A549 (cell line): ENCODE measurements at regions not wholly inside any gene's neighbourhood (a gene's known extent, or its start where the extent isn't known, plus 50 kb on each side); places are given as distances from the start of the nearest gene placed in this dataset.
A peak's percentile ranks its signal among the peaks of the same experiment; 100 is the strongest.

Source experiments
- ATAC-seq, 2 experiments: fragments of 200-7000 bp in 1 of 2; fragments of >200 bp in 1 of 2; cut with Nextera tagmentation in 1 of 2; cut with Tn5 transposase in 1 of 2; 3 replicates each; pipeline versions ENCODE4 v1.8.0 to v1.9.1; 2018 to 2020; ENCODE audit warnings: mild to moderate bottlenecking in 1 of 2, moderate library complexity in 1 of 2
- CTCF ChIA-PET: fragments of 300-600 bp; sonication (Branson Sonifier 250); formaldehyde crosslinking; extraction: SDS; loops from one replicate; lab custom pipeline; 2021; ENCODE audit warnings: antibody characterized with exemption, inconsistent platforms; lab: Yijun Ruan, JAX
- POLR2A ChIA-PET: fragments of 350-600 bp; formaldehyde crosslinking; extraction: SDS; loops from one replicate; lab custom pipeline; 2021; ENCODE audit warnings: antibody characterized with exemption, inconsistent platforms; lab: Yijun Ruan, JAX
- DNase-seq, 2 experiments: peaks; one replicate each; pipeline versions ENCODE4 v3.0.0 to v3.0.0-alpha.2; 2011 to 2016; ENCODE audit warnings: low read depth in 1 of 2, low spot score in 1 of 2
- FAIRE-seq: peaks from 2 replicates; lab custom pipeline; 2011; peaks lifted over from hg19 to GRCh38; lab: Jason Lieb, UNC
- H3K27ac ChIP-seq, 2 experiments: fragments of >200 bp; sonication (Bioruptor Twin); formaldehyde crosslinking; 3 replicates each; pipeline ENCODE4 v1.5.1; 2016 to 2017
- H3K4me1 ChIP-seq: fragments of >200 bp; sonication (Bioruptor Twin); formaldehyde crosslinking; 3 replicates; pipeline ENCODE4 v1.6.1; 2016
- H3K4me2 ChIP-seq: fragments of >200 bp; sonication (Bioruptor Twin); formaldehyde crosslinking; 3 replicates; pipeline ENCODE4 v1.6.1; 2016
- H3K4me3 ChIP-seq: fragments of >200 bp; sonication (Bioruptor Twin); formaldehyde crosslinking; 3 replicates; pipeline ENCODE4 v1.5.1; 2016
- H3K9me3 ChIP-seq: fragments of >200 bp; sonication (Bioruptor Twin); formaldehyde crosslinking; 3 replicates; pipeline ENCODE4 v1.6.1; 2016
- BCL3 ChIP-seq: fragments of >200 bp; sonication (Bioruptor Twin); formaldehyde crosslinking; IDR thresholded peaks from 3 replicates; pipeline ENCODE4 v1.6.1; 2016
- CBX2 ChIP-seq: fragments of 200-600 bp; sonication (generic); IDR thresholded peaks from 2 replicates; pipeline ENCODE4 v1.6.1; 2016; ENCODE audit warnings: low read depth, mild to moderate bottlenecking, borderline replicate concordance
- CTCF ChIP-seq: fragments of >200 bp; sonication (Bioruptor Twin); formaldehyde crosslinking; IDR thresholded peaks from 3 replicates; pipeline ENCODE4 v1.5.1; 2016
- EP300 ChIP-seq, 2 experiments: fragments of >200 bp; sonication (Bioruptor Twin); formaldehyde crosslinking; IDR thresholded peaks; 2 replicates in 1 of 2; 3 replicates in 1 of 2; pipeline ENCODE4 v1.6.1; 2016 to 2017
- FOSB ChIP-seq: fragments of 250-450 bp; sonication (Bioruptor Pico); IDR thresholded peaks from 2 replicates; pipeline ENCODE4 v1.5.0; 2020; ENCODE audit warnings: mild to moderate bottlenecking, moderate library complexity
- FOXS1 ChIP-seq: fragments of 250-450 bp; sonication (Bioruptor Pico); IDR thresholded peaks from 2 replicates; pipeline ENCODE4 v1.5.0; 2020; ENCODE audit warnings: mild to moderate bottlenecking, moderate library complexity
- HDAC2 ChIP-seq: fragments of 200-600 bp; sonication (generic); IDR thresholded peaks from 2 replicates; pipeline ENCODE4 v1.6.1; 2016
- HES2 ChIP-seq: fragments of >200 bp; sonication (Bioruptor Twin); formaldehyde crosslinking; IDR thresholded peaks from 2 replicates; pipeline ENCODE4 v1.6.1; 2016
- JUNB ChIP-seq: fragments of >200 bp; sonication (Bioruptor Twin); formaldehyde crosslinking; IDR thresholded peaks from 2 replicates; pipeline ENCODE4 v1.6.1; 2016
- KDM1A ChIP-seq: fragments of 200-600 bp; sonication (generic); IDR thresholded peaks from 2 replicates; pipeline ENCODE4 v1.6.1; 2016; ENCODE audit warnings: low read depth, mild to moderate bottlenecking
- MAFK ChIP-seq: fragments of 450-650 bp; IDR thresholded peaks from 2 replicates; pipeline ENCODE4 v1.6.1; 2014; ENCODE audit not compliant: partially characterized antibody
- NFE2L2 ChIP-seq: fragments of 150-350 bp; conservative IDR thresholded peaks from 2 replicates; pipeline ENCODE4 v1.6.1; 2014; ENCODE audit warnings: low read length
- PHF8 ChIP-seq: fragments of 200-600 bp; sonication (generic); IDR thresholded peaks from 2 replicates; pipeline ENCODE4 v1.6.1; 2016; ENCODE audit warnings: low read depth, mild to moderate bottlenecking, antibody characterized with exemption, moderate library complexity, borderline replicate concordance
- RAD21 ChIP-seq, 2 experiments: fragments of >200 bp in 1 of 2; sonication (Bioruptor Twin) in 1 of 2; formaldehyde crosslinking in 1 of 2; IDR thresholded peaks in 1 of 2; conservative IDR thresholded peaks in 1 of 2; 2 replicates in 1 of 2; 3 replicates in 1 of 2; pipeline ENCODE4 v1.6.1; 2012 to 2018; ENCODE audit warnings: inconsistent platforms in 1 of 2
- RARB ChIP-seq: fragments of 250-450 bp; sonication (Bioruptor Pico); IDR thresholded peaks from 2 replicates; pipeline ENCODE4 v1.8.0; 2021; ENCODE audit warnings: mild to moderate bottlenecking, moderate library complexity
- RCOR1 ChIP-seq: fragments of 150-350 bp; IDR thresholded peaks from 2 replicates; pipeline ENCODE4 v1.6.1; 2014; ENCODE audit warnings: antibody characterized with exemption, low read length, low read depth
- REST ChIP-seq: fragments of 200-600 bp; sonication (generic); IDR thresholded peaks from 2 replicates; pipeline ENCODE4 v1.6.1; 2016; ENCODE audit warnings: antibody characterized with exemption, mild to moderate bottlenecking, moderate library complexity
- RFX5 ChIP-seq: fragments of 450-650 bp; IDR thresholded peaks from 2 replicates; pipeline ENCODE4 v1.7.1; 2014; ENCODE audit warnings: antibody characterized with exemption, mild to moderate bottlenecking, moderate library complexity
- SMC3 ChIP-seq: fragments of >200 bp; sonication (Bioruptor Twin); formaldehyde crosslinking; IDR thresholded peaks from 3 replicates; pipeline ENCODE4 v1.6.1; 2018; ENCODE audit warnings: inconsistent platforms
- TFCP2L1 ChIP-seq: fragments of 250-450 bp; sonication (Bioruptor Pico); IDR thresholded peaks from 2 replicates; pipeline ENCODE4 v1.5.0; 2021; ENCODE audit warnings: mild to moderate bottlenecking
- ZC3H11A ChIP-seq: fragments of 450-650 bp; IDR thresholded peaks from 2 replicates; pipeline ENCODE4 v1.6.1; 2014; ENCODE audit warnings: antibody characterized with exemption, mild to moderate bottlenecking
- ZFP36 ChIP-seq: fragments of 450-650 bp; IDR thresholded peaks from 2 replicates; pipeline ENCODE4 v1.6.1; 2014; ENCODE audit warnings: borderline replicate concordance; ENCODE audit not compliant: partially characterized antibody
- WGBS: methylation state at CpG from one replicate; pipeline ENCODE4 v1.1.6; 2017; ENCODE audit errors: missing lambda C conversion rate; 5-methylcytosine and 5-hydroxymethylcytosine counted together
- TF ChIP-seq, protein P1 (sequence below): IDR thresholded peaks from 2 replicates; pipeline ENCODE4 v1.6.1; 2012

- Histone ChIP-seq H3K4me2 (no peak overlapping the region), H3K4me3 (no peak overlapping the region), H3K27ac (no peak overlapping the region)
- TF ChIP-seq SMC3 (no peak), TFCP2L1 (CRISPR knock-in tag) (no peak), HES2 (no peak), RARB (CRISPR knock-in tag) (no peak)
- TF ChIP-seq, all 56 proteins: peak for 0
- ChIA-PET CTCF (no interaction called here), POLR2A (no interaction called here)
- FAIRE-seq (no peak), DNase-seq (no peak), ATAC-seq (no peak)
- 43% methylated on average over 8 of the region's 8 CpGs for WGBS
- Histone ChIP-seq H3K4me1 (no peaks in the 10 kb centered on the region), H3K9me3 (peaks cover 9% of the 10 kb centered on the region)
Measured at GRCh38 chr7:68258609-68259008, 1262.0 kb downstream of the TYW1 start.

- Histone ChIP-seq H3K9me3 (peaks cover 42% of the 10 kb centered on the region), H3K4me2 (no peak overlapping the region), H3K4me3 (no peak overlapping the region), H3K4me1 (peaks cover 13% of the 10 kb centered on the region), H3K27ac (no peak overlapping the region)
- ChIA-PET CTCF (interaction anchor here (0.6 to 1.4 kb wide), 2 partner anchors 18 to 23 kb away, joined by 3 to 4 read pairs; no protein-coding TSS in a partner anchor), POLR2A (no interaction called here)
- DNase-seq (no peak), FAIRE-seq (no peak), ATAC-seq (no peak)
- WGBS = 4% methylated on average over 3 of the region's 3 CpGs
- peak; percentile 53 for TF ChIP-seq MAFK
- TF ChIP-seq CBX2 = no peak
- TF ChIP-seq HES2 = no peak
Measured at GRCh38 chr7:68265258-68265657, 1268.6 kb downstream of the TYW1 start.

DNA sequence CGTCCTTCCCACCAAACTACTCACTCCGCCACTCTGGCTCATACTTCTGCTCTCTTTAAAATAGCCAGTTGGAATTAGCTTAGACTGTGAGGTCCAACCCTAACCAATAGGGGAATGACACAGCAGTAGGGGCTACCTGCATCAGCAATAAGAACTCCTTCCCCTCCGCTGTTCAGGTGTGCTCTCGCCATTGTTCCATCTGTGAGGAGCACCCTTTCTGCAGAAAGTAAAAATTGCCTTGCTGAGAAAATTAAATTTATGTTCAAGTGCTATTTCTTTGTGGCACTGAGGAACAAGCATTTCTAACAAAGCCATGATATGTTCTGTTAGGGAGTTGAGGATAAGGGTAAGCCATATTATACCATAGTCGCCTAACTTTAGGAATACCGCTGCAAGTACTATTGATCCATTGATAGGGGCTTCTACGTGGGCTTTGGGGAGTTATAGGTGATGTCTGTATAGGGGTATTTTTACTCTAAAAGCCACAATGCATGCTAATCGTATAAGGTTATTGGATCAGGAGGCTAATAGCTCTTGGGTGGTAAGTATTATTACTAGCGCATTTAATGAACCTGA is 1269.5 kb downstream of the TYW1 start:
- FAIRE-seq = no peak
- ChIA-PET CTCF (interaction anchor here (1.4 kb wide), 1 partner anchor 22 kb away, joined by 3 read pairs; no protein-coding TSS in a partner anchor), POLR2A (no interaction called here)
- peaks cover 37% of the 10 kb centered on the region for H3K9me3 ChIP-seq
- no peak for ATAC-seq
- no peak for DNase-seq
- no peak overlapping the region for H3K4me2 ChIP-seq
- TF ChIP-seq CBX2 = no peak
- no peak for TF ChIP-seq MAFK
- no peak for TF ChIP-seq RARB (CRISPR knock-in tag)
- TF ChIP-seq FOSB (CRISPR knock-in tag) = no peak
- TF ChIP-seq EP300 (IDR thresholded peaks at IDR 0.05) = no peak
- no peak for TF ChIP-seq JUNB
- TF ChIP-seq RCOR1 = no peak
- no peak for TF ChIP-seq CTCF
- no peak for TF ChIP-seq REST
- TF ChIP-seq PHF8 = no peak
- TF ChIP-seq, protein P1, sequence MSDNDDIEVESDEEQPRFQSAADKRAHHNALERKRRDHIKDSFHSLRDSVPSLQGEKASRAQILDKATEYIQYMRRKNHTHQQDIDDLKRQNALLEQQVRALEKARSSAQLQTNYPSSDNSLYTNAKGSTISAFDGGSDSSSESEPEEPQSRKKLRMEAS = no peak
- TF ChIP-seq ZC3H11A = no peak
- no peak for TF ChIP-seq ZFP36
- no peak for TF ChIP-seq RFX5
- TF ChIP-seq NFE2L2 = no peak
- TF ChIP-seq BCL3 = no peak
- TF ChIP-seq RAD21 (conservative IDR thresholded peaks at IDR 0.05 in 1 of 2, IDR thresholded peaks at IDR 0.05 in 1 of 2) = no peak
- no peak for TF ChIP-seq FOXS1 (CRISPR knock-in tag)
- TF ChIP-seq HDAC2 = no peak
- TF ChIP-seq KDM1A = no peak
- H3K4me1 ChIP-seq = peaks cover 13% of the 10 kb centered on the region
- WGBS = 21% methylated on average over 9 of the region's 9 CpGs
- H3K27ac ChIP-seq = no peak overlapping the region
- no peak overlapping the region for H3K4me3 ChIP-seq
